GM12878 (cell line): ENCODE measurements at regions not wholly inside any gene's neighbourhood (a gene's known extent, or its start where the extent isn't known, plus 50 kb on each side); places are given as distances from the start of the nearest gene placed in this dataset.

ENCODE experiments used
- ATAC-seq: fragments of 200-7000 bp; cut with Tn5 transposase; 3 replicates; pipeline ENCODE4 v1.9.1; 2020; ENCODE audit warnings: mild to moderate bottlenecking, moderate library complexity
- BruUV-seq: library from RNA; stranded (reverse); fragments of 400-500 nt; replicated peaks from 2 replicates; lab custom pipeline; 2021; lab: Mats Ljungman, UMichigan
- CTCF ChIA-PET: fragments of 300-600 bp; sonication (Branson Sonifier 250); formaldehyde crosslinking; extraction: SDS; loops from one replicate; lab custom pipeline; 2021; ENCODE audit warnings: inconsistent platforms; lab: Yijun Ruan, JAX
- POLR2A ChIA-PET: fragments of 350-600 bp; formaldehyde crosslinking; extraction: SDS; loops from one replicate; lab custom pipeline; 2021; ENCODE audit warnings: inconsistent platforms; lab: Charles Lee
- RAD21 ChIA-PET: fragments of 300-600 bp; sonication (Branson Sonifier 250); formaldehyde crosslinking; loops from one replicate; lab custom pipeline; 2023; ENCODE audit warnings: antibody characterized with exemption; ENCODE audit not compliant: unreplicated experiment; lab: Charles Lee
- SMC1A ChIA-PET: fragments of 300-600 bp; sonication (Branson Sonifier 250); formaldehyde crosslinking; loops from one replicate; lab custom pipeline; 2023; ENCODE audit not compliant: unreplicated experiment, uncharacterized antibody; lab: Charles Lee
- DNase-seq: peaks from one replicate; pipeline ENCODE4 v3.0.0-alpha.2; 2011; ENCODE audit warnings: low read depth, low spot score
- FAIRE-seq: peaks from 3 replicates; lab custom pipeline; 2011; peaks lifted over from hg19 to GRCh38; lab: Jason Lieb, UNC
- H2AFZ ChIP-seq: 2 replicates; pipeline ENCODE4 v1.6.0; 2011; ENCODE audit warnings: low read depth, low read length, control low read depth; ENCODE audit not compliant: control insufficient read depth
- H3K27ac ChIP-seq: 2 replicates; pipeline ENCODE4 v1.5.1; 2011; ENCODE audit warnings: control low read depth; ENCODE audit not compliant: control insufficient read depth, insufficient read depth
- H3K27me3 ChIP-seq, 2 experiments: replicated peaks in 1 of 2; 2 replicates each; pipeline versions ENCODE4 v1.6.0 to v1.6.1; 2011; ENCODE audit warnings: low read length in 1 of 2; ENCODE audit not compliant: control insufficient read depth in 2 of 2, insufficient read depth in 2 of 2
- H3K36me3 ChIP-seq, 2 experiments: 2 replicates each; pipeline ENCODE4 v1.5.1; 2011; ENCODE audit warnings: low read length in 1 of 2; ENCODE audit not compliant: control insufficient read depth in 2 of 2, insufficient read depth in 2 of 2
- H3K4me1 ChIP-seq: 2 replicates; pipeline ENCODE4 v1.6.1; 2011; ENCODE audit warnings: mild to moderate bottlenecking, low read length, moderate library complexity, mixed read lengths; ENCODE audit not compliant: control insufficient read depth, insufficient read depth
- H3K4me2 ChIP-seq: 2 replicates; pipeline ENCODE4 v1.6.0; 2011; ENCODE audit warnings: control low read depth; ENCODE audit not compliant: control insufficient read depth, insufficient read depth
- H3K4me3 ChIP-seq: fragments of 200-600 bp; sonication (generic); 2 replicates; pipeline ENCODE4 v1.5.1; 2016
- H3K79me2 ChIP-seq: 2 replicates; pipeline ENCODE4 v1.6.0; 2011; ENCODE audit warnings: low read length; ENCODE audit not compliant: control insufficient read depth, insufficient read depth
- H3K9ac ChIP-seq: 2 replicates; pipeline ENCODE4 v1.8.0; 2011; ENCODE audit warnings: low read length, control low read depth, mixed read lengths; ENCODE audit not compliant: control insufficient read depth, insufficient read depth
- H3K9me3 ChIP-seq: replicated peaks from 3 replicates; pipeline ENCODE4 v1.5.1; 2011; ENCODE audit warnings: mild to moderate bottlenecking, low read length; ENCODE audit not compliant: control insufficient read depth, insufficient read depth
- H4K20me1 ChIP-seq: 2 replicates; pipeline ENCODE4 v1.6.0; 2011; ENCODE audit not compliant: control insufficient read depth, insufficient read depth
- ATF7 ChIP-seq: fragments of 450-650 bp; IDR thresholded peaks from 2 replicates; pipeline ENCODE4 v1.6.1; 2016; ENCODE audit warnings: low read depth, mild to moderate bottlenecking
- CBFB ChIP-seq: IDR thresholded peaks from 2 replicates; pipeline ENCODE4 v1.6.1; 2016; ENCODE audit warnings: antibody characterized with exemption, low read depth
- HDAC6 ChIP-seq: fragments of 200-600 bp; sonication (generic); IDR thresholded peaks from one replicate; pipeline ENCODE4 v1.8.0; 2017; ENCODE audit warnings: antibody characterized with exemption; ENCODE audit not compliant: unreplicated experiment
- HSF1 ChIP-seq: fragments of 150-350 bp; IDR thresholded peaks from 2 replicates; pipeline ENCODE4 v1.6.1; 2014; ENCODE audit warnings: mild to moderate bottlenecking, low read depth, low read length
- NRF1 ChIP-seq: conservative IDR thresholded peaks from 2 replicates; pipeline ENCODE4 v1.6.1; 2011; ENCODE audit warnings: mild to moderate bottlenecking, low read depth, low read length, improper control_type of control experiment
- POLR2AphosphoS5 ChIP-seq: IDR thresholded peaks from 2 replicates; pipeline ENCODE4 v1.6.1; 2011; ENCODE audit warnings: mild to moderate bottlenecking, low read length, inconsistent platforms
- RAD51 ChIP-seq: fragments of 450-650 bp; IDR thresholded peaks from 2 replicates; pipeline ENCODE4 v1.6.1; 2016; ENCODE audit warnings: moderate library complexity, mild to moderate bottlenecking, inconsistent platforms
- RCOR1 ChIP-seq: conservative IDR thresholded peaks from 2 replicates; pipeline ENCODE4 v1.6.1; 2012; ENCODE audit warnings: low read depth, low read length, improper control_type of control experiment
- TCF7 ChIP-seq: IDR thresholded peaks from 2 replicates; pipeline ENCODE4 v1.6.1; 2014; ENCODE audit warnings: antibody characterized with exemption, borderline replicate concordance
- USF1 ChIP-seq: IDR thresholded peaks from 2 replicates; pipeline ENCODE4 v1.6.1; 2011; ENCODE audit warnings: borderline replicate concordance, low read depth, mild to moderate bottlenecking, moderate library complexity, mixed read lengths, low read length; ENCODE audit not compliant: insufficient read depth; ENCODE audit errors: extremely low read length
- ZSCAN29 ChIP-seq: fragments of 450-650 bp; IDR thresholded peaks from 2 replicates; pipeline ENCODE4 v1.6.1; 2017; ENCODE audit warnings: mild to moderate bottlenecking, moderate library complexity
- WGBS: methylation state at CpG from one replicate; pipeline ENCODE4 v1.1.6; 2016; ENCODE audit warnings: low lambda C conversion rate; ENCODE audit not compliant: insufficient replicate concordance, insufficient coverage; ENCODE audit errors: missing lambda C conversion rate; 5-methylcytosine and 5-hydroxymethylcytosine counted together
- in situ Hi-C: fragments of 300-500 bp; cut with MboI; formaldehyde crosslinking; loops from 9 replicates; pipeline ENCODE4 v1.14.3; 2018; ENCODE audit warnings: mixed read lengths
- intact Hi-C: fragments of 100-400 bp; cut with micrococcal nuclease; formaldehyde crosslinking; loops from one replicate; pipeline ENCODE4 v1.14.2; 2022; ENCODE audit not compliant: unreplicated experiment
- TF ChIP-seq, protein P1 (sequence below): IDR thresholded peaks from 2 replicates; pipeline ENCODE4 v1.6.1; 2012; ENCODE audit warnings: low read depth, low read length, improper control_type of control experiment
- TF ChIP-seq, protein P2 (sequence below): fragments of 450-650 bp; IDR thresholded peaks from 2 replicates; pipeline ENCODE4 v1.6.1; 2018; ENCODE audit warnings: mild to moderate bottlenecking, low read depth, moderate library complexity; ENCODE audit not compliant: partially characterized antibody

DNA sequence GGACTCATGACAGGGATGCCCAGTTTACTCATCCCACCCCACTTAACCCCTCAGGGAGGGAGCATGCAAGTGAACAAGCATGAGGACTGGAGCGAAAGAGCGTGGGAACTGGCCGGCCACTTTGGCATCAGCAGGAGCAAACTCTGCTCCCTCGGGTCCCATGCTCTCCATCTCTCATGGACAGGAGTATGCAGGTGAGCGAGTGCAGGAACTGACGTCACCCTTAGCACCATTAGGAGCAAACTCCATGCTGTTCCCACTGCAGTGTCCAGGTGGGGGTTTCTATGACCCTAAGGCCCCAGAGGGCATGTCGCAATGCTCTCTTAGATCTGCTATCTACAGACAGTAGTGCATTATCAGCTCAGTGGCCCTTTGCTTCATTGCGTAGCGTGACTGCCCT, 821.8 kb upstream of the LRFN5 start:
- TF ChIP-seq TCF7 (no peak), HDAC6 (no peak), ZSCAN29 (no peak), POLR2AphosphoS5 (no peak), ATF7 (no peak)
- Histone ChIP-seq H3K79me2 (no peaks in the 10 kb centered on the region), H3K4me1 (no peaks in the 10 kb centered on the region), H3K36me3 (no peaks in the 10 kb centered on the region), H4K20me1 (no peaks in the 10 kb centered on the region), H3K4me3 (no peak overlapping the region), H3K27me3 (no peaks in the 10 kb centered on the region), H2AFZ (no peak overlapping the region), H3K9me3 (no peaks in the 10 kb centered on the region), H3K27ac (no peak overlapping the region), H3K4me2 (no peak overlapping the region), H3K9ac (no peak overlapping the region)
- ChIA-PET RAD21 (no interaction called here), POLR2A (no interaction called here), CTCF (no interaction called here), SMC1A (no interaction called here)
- FAIRE-seq (no peak), ATAC-seq (no peak), DNase-seq (no peak)
- BruUV-seq, result no TSS peak
- WGBS, result 40% methylated on average over 9 of the region's 9 CpGs
- intact Hi-C loops, result no loop called here
- in situ Hi-C loops, result no loop called here

- Histone ChIP-seq H3K9me3 (no peaks in the 10 kb centered on the region), H3K79me2 (no peaks in the 10 kb centered on the region), H3K27ac (no peak overlapping the region), H3K4me3 (no peak overlapping the region), H2AFZ (no peak overlapping the region), H3K4me1 (no peaks in the 10 kb centered on the region), H3K27me3 (no peaks in the 10 kb centered on the region), H4K20me1 (no peaks in the 10 kb centered on the region), H3K9ac (no peak overlapping the region), H3K36me3 (no peaks in the 10 kb centered on the region), H3K4me2 (no peak overlapping the region)
- ChIA-PET SMC1A (no interaction called here), CTCF (no interaction called here), POLR2A (no interaction called here), RAD21 (no interaction called here)
- FAIRE-seq (no peak), ATAC-seq (no peak), DNase-seq (no peak)
- BruUV-seq, result no TSS peak
- intact Hi-C loops (no loop called here), in situ Hi-C loops (no loop called here)
- WGBS, result 0% methylated on average over 1 of the region's 1 CpG
- TF ChIP-seq, protein P1, sequence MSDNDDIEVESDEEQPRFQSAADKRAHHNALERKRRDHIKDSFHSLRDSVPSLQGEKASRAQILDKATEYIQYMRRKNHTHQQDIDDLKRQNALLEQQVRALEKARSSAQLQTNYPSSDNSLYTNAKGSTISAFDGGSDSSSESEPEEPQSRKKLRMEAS, result no peak
- TF ChIP-seq RAD51 (no peak), USF1 (no peak), NRF1 (no peak), HSF1 (no peak), CBFB (no peak), POLR2AphosphoS5 (no peak), RCOR1 (no peak)
- TF ChIP-seq, protein P2, sequence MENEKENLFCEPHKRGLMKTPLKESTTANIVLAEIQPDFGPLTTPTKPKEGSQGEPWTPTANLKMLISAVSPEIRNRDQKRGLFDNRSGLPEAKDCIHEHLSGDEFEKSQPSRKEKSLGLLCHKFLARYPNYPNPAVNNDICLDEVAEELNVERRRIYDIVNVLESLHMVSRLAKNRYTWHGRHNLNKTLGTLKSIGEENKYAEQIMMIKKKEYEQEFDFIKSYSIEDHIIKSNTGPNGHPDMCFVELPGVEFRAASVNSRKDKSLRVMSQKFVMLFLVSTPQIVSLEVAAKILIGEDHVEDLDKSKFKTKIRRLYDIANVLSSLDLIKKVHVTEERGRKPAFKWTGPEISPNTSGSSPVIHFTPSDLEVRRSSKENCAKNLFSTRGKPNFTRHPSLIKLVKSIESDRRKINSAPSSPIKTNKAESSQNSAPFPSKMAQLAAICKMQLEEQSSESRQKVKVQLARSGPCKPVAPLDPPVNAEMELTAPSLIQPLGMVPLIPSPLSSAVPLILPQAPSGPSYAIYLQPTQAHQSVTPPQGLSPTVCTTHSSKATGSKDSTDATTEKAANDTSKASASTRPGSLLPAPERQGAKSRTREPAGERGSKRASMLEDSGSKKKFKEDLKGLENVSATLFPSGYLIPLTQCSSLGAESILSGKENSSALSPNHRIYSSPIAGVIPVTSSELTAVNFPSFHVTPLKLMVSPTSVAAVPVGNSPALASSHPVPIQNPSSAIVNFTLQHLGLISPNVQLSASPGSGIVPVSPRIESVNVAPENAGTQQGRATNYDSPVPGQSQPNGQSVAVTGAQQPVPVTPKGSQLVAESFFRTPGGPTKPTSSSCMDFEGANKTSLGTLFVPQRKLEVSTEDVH, result no peak
Measured at GRCh38 chr14:40762685-40763084, 844.0 kb upstream of the LRFN5 start.
